HCT116 (cell line): ENCODE measurements at regions not wholly inside any gene's neighbourhood (a gene's known extent, or its start where the extent isn't known, plus 50 kb on each side); places are given as distances from the start of the nearest gene placed in this dataset.

Experiments used
- ATAC-seq: fragments of 200-7000 bp; cut with Tn5 transposase; 2 replicates; pipeline ENCODE4 v1.9.1; 2020; ENCODE audit warnings: mild to moderate bottlenecking, moderate library complexity
- BruUV-seq: library from RNA; stranded (reverse); fragments of 400-500 nt; replicated peaks from 2 replicates; lab custom pipeline; 2021; lab: Mats Ljungman, UMichigan
- CTCF ChIA-PET: fragments of 300-600 bp; sonication (Branson Sonifier 250); formaldehyde crosslinking; loops from one replicate; lab custom pipeline; 2021; ENCODE audit warnings: antibody characterized with exemption; lab: Charles Lee
- POLR2A ChIA-PET: fragments of 300-600, 350-600 bp; sonication (Branson Sonifier 250); formaldehyde crosslinking; loops from one replicate; lab custom pipeline; 2021; ENCODE audit warnings: antibody characterized with exemption; lab: Charles Lee
- RAD21 ChIA-PET, 2 experiments: fragments of 300-600 bp; sonication (Branson Sonifier 250); formaldehyde crosslinking; loops; one replicate each; lab custom pipeline; 2023; ENCODE audit warnings: low total read pairs in 2 of 2; ENCODE audit not compliant: uncharacterized antibody in 2 of 2, unreplicated experiment in 2 of 2, low non-redundant PET in 1 of 2; lab: Charles Lee
- DNase-seq: peaks from one replicate; pipeline ENCODE4 v3.0.0-alpha.2; 2010; ENCODE audit warnings: low read depth, low spot score
- H2AFZ ChIP-seq: fragments of 200-600 bp; shearing (Covaris generic), sonication (generic); 2 replicates; pipeline ENCODE4 v1.6.1; 2017; ENCODE audit warnings: low read depth, mixed run types, mixed read lengths, antibody characterized with exemption, low read length; ENCODE audit not compliant: poor library complexity, severe bottlenecking
- H3K27ac ChIP-seq: 2 replicates; pipeline ENCODE4 v1.5.1; 2012; ENCODE audit warnings: low read depth, low read length
- H3K27me3 ChIP-seq: fragments of 200-600 bp; sonication (generic); 2 replicates; pipeline ENCODE4 v1.6.1; 2016; ENCODE audit warnings: mixed run types, low read length, mixed read lengths; ENCODE audit not compliant: insufficient read depth
- H3K36me3 ChIP-seq, 2 experiments: fragments of 200-500 bp in 1 of 2; fragments of 200-600 bp in 1 of 2; sonication (Bioruptor generic) in 1 of 2; sonication (generic) in 1 of 2; 2 replicates each; pipeline versions ENCODE4 v1.5.1 to v1.6.1; 2014 to 2016; ENCODE audit warnings: low read length in 2 of 2, inconsistent platforms in 1 of 2, mixed read lengths in 1 of 2, mixed run types in 1 of 2; ENCODE audit not compliant: insufficient read depth in 2 of 2, control insufficient read depth in 1 of 2
- H3K4me1 ChIP-seq, 2 experiments: fragments of 200-600 bp in 1 of 2; sonication (generic) in 1 of 2; 2 replicates each; pipeline versions ENCODE4 v1.5.1 to v1.6.1; 2012 to 2017; ENCODE audit warnings: low read length in 2 of 2, inconsistent platforms in 1 of 2, mild to moderate bottlenecking in 1 of 2, mixed read lengths in 1 of 2, mixed run types in 1 of 2, moderate library complexity in 1 of 2; ENCODE audit not compliant: insufficient read depth in 2 of 2, control insufficient read depth in 1 of 2
- H3K4me2 ChIP-seq: fragments of 200-600 bp; sonication (generic); 2 replicates; pipeline ENCODE4 v1.6.1; 2017; ENCODE audit warnings: mixed run types, low read length, mixed read lengths
- H3K4me3 ChIP-seq, 2 experiments: fragments of 200-600 bp in 1 of 2; sonication (generic) in 1 of 2; replicated peaks in 1 of 2; 2 replicates each; pipeline ENCODE4 v1.5.1; 2011 to 2016; ENCODE audit warnings: low read length in 2 of 2, control low read depth in 1 of 2, low read depth in 1 of 2, mild to moderate bottlenecking in 1 of 2, mixed read lengths in 1 of 2, mixed run types in 1 of 2
- H3K79me2 ChIP-seq: fragments of 200-600 bp; sonication (generic); 2 replicates; pipeline ENCODE4 v1.6.1; 2017; ENCODE audit warnings: mild to moderate bottlenecking, mixed run types, low read length, moderate library complexity, mixed read lengths; ENCODE audit not compliant: insufficient read depth
- H3K9ac ChIP-seq: fragments of 200-600 bp; sonication (generic); 2 replicates; pipeline ENCODE4 v1.6.1; 2016; ENCODE audit warnings: low read length, mixed read lengths
- H3K9me2 ChIP-seq: fragments of 200-600 bp; sonication (generic), shearing (Covaris generic); 2 replicates; pipeline ENCODE4 v1.6.1; 2017; ENCODE audit warnings: mixed run types, mild to moderate bottlenecking, moderate library complexity; ENCODE audit not compliant: insufficient read depth
- H3K9me3 ChIP-seq, 2 experiments: fragments of 200-500 bp in 1 of 2; fragments of 200-600 bp in 1 of 2; sonication (Bioruptor generic) in 1 of 2; sonication (generic) in 1 of 2; 2 replicates each; pipeline ENCODE4 v1.6.1; 2014 to 2017; ENCODE audit warnings: low read length in 2 of 2, mixed read lengths in 2 of 2, inconsistent platforms in 1 of 2, low read depth in 1 of 2, mild to moderate bottlenecking in 1 of 2, mixed run types in 1 of 2, moderate library complexity in 1 of 2; ENCODE audit not compliant: control insufficient read depth in 1 of 2, insufficient read depth in 1 of 2
- H4K20me1 ChIP-seq: fragments of 200-600 bp; sonication (generic), shearing (Covaris generic); 2 replicates; pipeline ENCODE4 v1.6.1; 2017; ENCODE audit warnings: mixed run types, mild to moderate bottlenecking, moderate library complexity; ENCODE audit not compliant: insufficient read depth
- CBX3 ChIP-seq: IDR thresholded peaks from 2 replicates; pipeline ENCODE4 v1.6.1; 2012; ENCODE audit warnings: low read depth
- ELF1 ChIP-seq: IDR thresholded peaks from 2 replicates; pipeline ENCODE4 v1.6.1; 2012; ENCODE audit warnings: low read depth, borderline replicate concordance
- EZH2phosphoT487 ChIP-seq: fragments of 200-600 bp; IDR thresholded peaks from 2 replicates; pipeline ENCODE4 v1.6.1; 2018; ENCODE audit warnings: antibody characterized with exemption, borderline replicate concordance
- FOSL1 ChIP-seq: IDR thresholded peaks from 2 replicates; pipeline ENCODE4 v1.6.1; 2012; ENCODE audit warnings: low read depth
- JUND ChIP-seq: IDR thresholded peaks from 2 replicates; pipeline ENCODE4 v1.6.1; 2012
- POLR2A ChIP-seq: IDR thresholded peaks from 2 replicates; pipeline ENCODE4 v1.7.0; 2011; ENCODE audit warnings: borderline replicate concordance; ENCODE audit not compliant: insufficient read depth, insufficient read length; ENCODE audit errors: extremely low read depth
- POLR2AphosphoS5 ChIP-seq: IDR thresholded peaks from 2 replicates; pipeline ENCODE4 v1.6.1; 2011; ENCODE audit warnings: mild to moderate bottlenecking, low read depth, low read length, moderate library complexity
- RAD21 ChIP-seq: IDR thresholded peaks from 2 replicates; pipeline ENCODE4 v1.6.1; 2012; ENCODE audit warnings: low read depth, mild to moderate bottlenecking
- SIN3A ChIP-seq: IDR thresholded peaks from 2 replicates; pipeline ENCODE4 v1.6.1; 2012; ENCODE audit warnings: low read depth
- SP1 ChIP-seq: IDR thresholded peaks from 2 replicates; pipeline ENCODE4 v1.6.1; 2012; ENCODE audit warnings: low read depth
- SRF ChIP-seq: IDR thresholded peaks from 2 replicates; pipeline ENCODE4 v1.6.1; 2012; ENCODE audit warnings: low read depth
- TCF7L2 ChIP-seq: IDR thresholded peaks from 2 replicates; pipeline ENCODE4 v1.7.0; 2011; ENCODE audit warnings: borderline replicate concordance, inconsistent platforms; ENCODE audit not compliant: insufficient read depth, insufficient read length; ENCODE audit errors: extremely low read depth
- YY1 ChIP-seq: IDR thresholded peaks from 2 replicates; pipeline ENCODE4 v1.6.1; 2011; ENCODE audit warnings: low read length, low read depth, moderate library complexity, mild to moderate bottlenecking; ENCODE audit not compliant: insufficient replicate concordance; ENCODE audit errors: extremely low read depth
- ZFX ChIP-seq: fragments of 450-650 bp; IDR thresholded peaks from 2 replicates; pipeline ENCODE4 v1.6.1; 2017
- ZNF274 ChIP-seq: fragments of 200-500 bp; sonication (Bioruptor generic); IDR thresholded peaks from 2 replicates; pipeline ENCODE4 v1.6.1; 2014; ENCODE audit warnings: mild to moderate bottlenecking, low read depth, low read length, inconsistent platforms
- intact Hi-C: fragments of 100-400 bp; cut with micrococcal nuclease; formaldehyde crosslinking; loops from 2 replicates; pipeline ENCODE4 v1.10.0; 2022
- TF ChIP-seq, protein P1 (sequence below): IDR thresholded peaks from 2 replicates; pipeline ENCODE4 v1.6.1; 2012; ENCODE audit warnings: low read depth
- TF ChIP-seq, protein P2 (sequence below): IDR thresholded peaks from 2 replicates; pipeline ENCODE4 v1.6.1; 2012
- TF ChIP-seq, protein P3 (sequence below): IDR thresholded peaks from 2 replicates; pipeline ENCODE4 v1.6.1; 2011; ENCODE audit warnings: mild to moderate bottlenecking, low read length, moderate library complexity; ENCODE audit not compliant: insufficient replicate concordance; ENCODE audit errors: extremely low read depth
- TF ChIP-seq, protein P4 (sequence below): IDR thresholded peaks from 2 replicates; pipeline ENCODE4 v1.6.1; 2012
- TF ChIP-seq, protein P5 (sequence below), 3 experiments: fragments of 200-600 bp in 1 of 3; sonication (generic) in 1 of 3; IDR thresholded peaks in 2 of 3; conservative IDR thresholded peaks in 1 of 3; 2 replicates each; pipeline ENCODE4 v1.5.1; 2012 to 2017; ENCODE audit warnings: low read depth in 2 of 3, low read length in 2 of 3, antibody characterized with exemption in 1 of 3, borderline replicate concordance in 1 of 3, control low read depth in 1 of 3, mild to moderate bottlenecking in 1 of 3, mixed read lengths in 1 of 3, mixed run types in 1 of 3, moderate library complexity in 1 of 3; ENCODE audit not compliant: insufficient read depth in 1 of 3

DNA sequence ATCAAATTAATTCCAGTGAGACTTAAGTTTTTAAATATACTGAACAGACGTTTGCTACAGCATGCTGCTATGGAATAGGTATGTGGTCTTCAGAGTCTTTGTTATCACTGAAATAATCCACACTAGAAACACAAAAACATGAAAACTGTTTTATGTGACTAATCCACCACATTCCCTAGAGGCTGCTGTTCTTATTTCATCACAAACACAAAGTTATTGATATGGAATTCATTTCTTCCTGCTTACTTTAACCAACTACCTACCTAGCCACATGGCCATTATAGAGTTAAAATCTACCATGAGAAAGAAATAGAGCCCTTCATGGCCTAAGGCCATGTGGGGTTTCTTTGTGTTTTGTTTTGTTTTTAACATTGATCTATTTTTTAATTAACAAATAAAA is 232.3 kb upstream of the PTGER4 start:
- intact Hi-C loops = no loop called here
- no TSS peak for BruUV-seq
- H3K36me3 ChIP-seq = no peaks in the 10 kb centered on the region
- H3K9ac ChIP-seq = no peak overlapping the region
- no peak overlapping the region for H3K4me2 ChIP-seq
- no peak overlapping the region for H3K27ac ChIP-seq
- no peaks in the 10 kb centered on the region for H3K9me2 ChIP-seq
- no peaks in the 10 kb centered on the region for H3K4me1 ChIP-seq
- POLR2A ChIA-PET = no interaction called here
- no peaks in the 10 kb centered on the region for H3K79me2 ChIP-seq
- H2AFZ ChIP-seq = no peak overlapping the region
- RAD21 ChIA-PET = no interaction called here
- no peak for ATAC-seq
- H3K27me3 ChIP-seq = no peaks in the 10 kb centered on the region
- no peaks in the 10 kb centered on the region for H3K9me3 ChIP-seq
- CTCF ChIA-PET = no interaction called here
- H4K20me1 ChIP-seq = no peaks in the 10 kb centered on the region; the same call in 1 of the 2 replicates
- no peak for DNase-seq
- no peak for TF ChIP-seq SP1
- TF ChIP-seq RAD21 = no peak
- TF ChIP-seq ZNF274 = no peak
- TF ChIP-seq, protein P1, sequence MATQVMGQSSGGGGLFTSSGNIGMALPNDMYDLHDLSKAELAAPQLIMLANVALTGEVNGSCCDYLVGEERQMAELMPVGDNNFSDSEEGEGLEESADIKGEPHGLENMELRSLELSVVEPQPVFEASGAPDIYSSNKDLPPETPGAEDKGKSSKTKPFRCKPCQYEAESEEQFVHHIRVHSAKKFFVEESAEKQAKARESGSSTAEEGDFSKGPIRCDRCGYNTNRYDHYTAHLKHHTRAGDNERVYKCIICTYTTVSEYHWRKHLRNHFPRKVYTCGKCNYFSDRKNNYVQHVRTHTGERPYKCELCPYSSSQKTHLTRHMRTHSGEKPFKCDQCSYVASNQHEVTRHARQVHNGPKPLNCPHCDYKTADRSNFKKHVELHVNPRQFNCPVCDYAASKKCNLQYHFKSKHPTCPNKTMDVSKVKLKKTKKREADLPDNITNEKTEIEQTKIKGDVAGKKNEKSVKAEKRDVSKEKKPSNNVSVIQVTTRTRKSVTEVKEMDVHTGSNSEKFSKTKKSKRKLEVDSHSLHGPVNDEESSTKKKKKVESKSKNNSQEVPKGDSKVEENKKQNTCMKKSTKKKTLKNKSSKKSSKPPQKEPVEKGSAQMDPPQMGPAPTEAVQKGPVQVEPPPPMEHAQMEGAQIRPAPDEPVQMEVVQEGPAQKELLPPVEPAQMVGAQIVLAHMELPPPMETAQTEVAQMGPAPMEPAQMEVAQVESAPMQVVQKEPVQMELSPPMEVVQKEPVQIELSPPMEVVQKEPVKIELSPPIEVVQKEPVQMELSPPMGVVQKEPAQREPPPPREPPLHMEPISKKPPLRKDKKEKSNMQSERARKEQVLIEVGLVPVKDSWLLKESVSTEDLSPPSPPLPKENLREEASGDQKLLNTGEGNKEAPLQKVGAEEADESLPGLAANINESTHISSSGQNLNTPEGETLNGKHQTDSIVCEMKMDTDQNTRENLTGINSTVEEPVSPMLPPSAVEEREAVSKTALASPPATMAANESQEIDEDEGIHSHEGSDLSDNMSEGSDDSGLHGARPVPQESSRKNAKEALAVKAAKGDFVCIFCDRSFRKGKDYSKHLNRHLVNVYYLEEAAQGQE = no peak
- TF ChIP-seq POLR2A = no peak
- TF ChIP-seq FOSL1 = no peak
- TF ChIP-seq CBX3 = no peak
- TF ChIP-seq EZH2phosphoT487 = no peak
- TF ChIP-seq, protein P2, sequence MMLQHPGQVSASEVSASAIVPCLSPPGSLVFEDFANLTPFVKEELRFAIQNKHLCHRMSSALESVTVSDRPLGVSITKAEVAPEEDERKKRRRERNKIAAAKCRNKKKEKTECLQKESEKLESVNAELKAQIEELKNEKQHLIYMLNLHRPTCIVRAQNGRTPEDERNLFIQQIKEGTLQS = no peak
- TF ChIP-seq TCF7L2 = no peak
- TF ChIP-seq SRF = no peak
- TF ChIP-seq, protein P3, sequence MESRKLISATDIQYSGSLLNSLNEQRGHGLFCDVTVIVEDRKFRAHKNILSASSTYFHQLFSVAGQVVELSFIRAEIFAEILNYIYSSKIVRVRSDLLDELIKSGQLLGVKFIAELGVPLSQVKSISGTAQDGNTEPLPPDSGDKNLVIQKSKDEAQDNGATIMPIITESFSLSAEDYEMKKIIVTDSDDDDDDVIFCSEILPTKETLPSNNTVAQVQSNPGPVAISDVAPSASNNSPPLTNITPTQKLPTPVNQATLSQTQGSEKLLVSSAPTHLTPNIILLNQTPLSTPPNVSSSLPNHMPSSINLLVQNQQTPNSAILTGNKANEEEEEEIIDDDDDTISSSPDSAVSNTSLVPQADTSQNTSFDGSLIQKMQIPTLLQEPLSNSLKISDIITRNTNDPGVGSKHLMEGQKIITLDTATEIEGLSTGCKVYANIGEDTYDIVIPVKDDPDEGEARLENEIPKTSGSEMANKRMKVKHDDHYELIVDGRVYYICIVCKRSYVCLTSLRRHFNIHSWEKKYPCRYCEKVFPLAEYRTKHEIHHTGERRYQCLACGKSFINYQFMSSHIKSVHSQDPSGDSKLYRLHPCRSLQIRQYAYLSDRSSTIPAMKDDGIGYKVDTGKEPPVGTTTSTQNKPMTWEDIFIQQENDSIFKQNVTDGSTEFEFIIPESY = no peak
- TF ChIP-seq JUND = no peak
- no peak for TF ChIP-seq ZFX
- TF ChIP-seq, protein P4, sequence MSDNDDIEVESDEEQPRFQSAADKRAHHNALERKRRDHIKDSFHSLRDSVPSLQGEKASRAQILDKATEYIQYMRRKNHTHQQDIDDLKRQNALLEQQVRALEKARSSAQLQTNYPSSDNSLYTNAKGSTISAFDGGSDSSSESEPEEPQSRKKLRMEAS = no peak
- TF ChIP-seq, protein P5, sequence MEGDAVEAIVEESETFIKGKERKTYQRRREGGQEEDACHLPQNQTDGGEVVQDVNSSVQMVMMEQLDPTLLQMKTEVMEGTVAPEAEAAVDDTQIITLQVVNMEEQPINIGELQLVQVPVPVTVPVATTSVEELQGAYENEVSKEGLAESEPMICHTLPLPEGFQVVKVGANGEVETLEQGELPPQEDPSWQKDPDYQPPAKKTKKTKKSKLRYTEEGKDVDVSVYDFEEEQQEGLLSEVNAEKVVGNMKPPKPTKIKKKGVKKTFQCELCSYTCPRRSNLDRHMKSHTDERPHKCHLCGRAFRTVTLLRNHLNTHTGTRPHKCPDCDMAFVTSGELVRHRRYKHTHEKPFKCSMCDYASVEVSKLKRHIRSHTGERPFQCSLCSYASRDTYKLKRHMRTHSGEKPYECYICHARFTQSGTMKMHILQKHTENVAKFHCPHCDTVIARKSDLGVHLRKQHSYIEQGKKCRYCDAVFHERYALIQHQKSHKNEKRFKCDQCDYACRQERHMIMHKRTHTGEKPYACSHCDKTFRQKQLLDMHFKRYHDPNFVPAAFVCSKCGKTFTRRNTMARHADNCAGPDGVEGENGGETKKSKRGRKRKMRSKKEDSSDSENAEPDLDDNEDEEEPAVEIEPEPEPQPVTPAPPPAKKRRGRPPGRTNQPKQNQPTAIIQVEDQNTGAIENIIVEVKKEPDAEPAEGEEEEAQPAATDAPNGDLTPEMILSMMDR (IDR thresholded peaks at IDR 0.05 in 2 of 3, conservative IDR thresholded peaks at IDR 0.05 in 1 of 3; ENCODE audit: borderline replicate concordance in 1 of 3, insufficient read depth in 1 of 3, low read depth in 2 of 3, low read length in 2 of 3) = no peak
- TF ChIP-seq POLR2AphosphoS5 = no peak
- no peak for TF ChIP-seq YY1
- no peak for TF ChIP-seq SIN3A
- no peak for TF ChIP-seq ELF1
- H3K4me3 ChIP-seq = no peak overlapping the region
